SK-N-MC (cell line): ENCODE measurements at regions not wholly inside any gene's neighbourhood (a gene's known extent, or its start where the extent isn't known, plus 50 kb on each side); places are given as distances from the start of the nearest gene placed in this dataset.

Experiments used
- EZH2 ChIP-seq: fragments of 200-600 bp; sonication (generic); IDR thresholded peaks from one replicate; pipeline ENCODE4 v1.6.1; 2017; ENCODE audit warnings: antibody characterized with exemption
- FOXP2 ChIP-seq: optimal IDR thresholded peaks from 2 replicates; pipeline ENCODE3; 2011; ENCODE audit warnings: mild to moderate bottlenecking, moderate library complexity; ENCODE audit not compliant: insufficient read depth; ENCODE audit errors: extremely low read length, control extremely low read depth
- POLR2AphosphoS5 ChIP-seq: IDR thresholded peaks from 2 replicates; pipeline ENCODE4 v1.6.1; 2012; ENCODE audit warnings: mild to moderate bottlenecking, low read depth, low read length, borderline replicate concordance

DNA sequence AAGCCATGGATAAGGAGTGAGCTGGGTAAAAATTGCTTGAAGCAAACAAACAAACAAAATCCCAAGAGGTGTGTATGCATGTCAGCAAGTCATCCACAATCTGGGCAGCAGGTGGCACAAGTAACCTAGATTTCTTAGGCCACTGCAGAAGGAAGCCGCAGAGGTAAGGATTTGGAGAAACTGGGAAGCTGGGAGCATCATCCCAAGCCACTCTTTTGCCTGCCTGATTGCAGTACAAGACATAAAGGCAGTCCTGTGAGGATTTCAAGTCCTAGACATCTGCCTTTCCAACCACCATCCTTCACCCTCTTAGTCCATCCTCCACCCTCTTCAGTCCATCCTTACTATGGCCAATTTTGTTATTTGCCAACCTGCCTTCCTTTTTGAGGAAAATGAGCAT lies 67.2 kb upstream of the BMAL1 start:
- TF ChIP-seq EZH2 (no peak), POLR2AphosphoS5 (no peak), FOXP2 (no peak)
